Heart left ventricle (tissue), 16 donors: ENCODE measurements at regions not wholly inside any gene's neighbourhood (a gene's known extent, or its start where the extent isn't known, plus 50 kb on each side); places are given as distances from the start of the nearest gene placed in this dataset.
"Not testable (repeated sequence)": the region's sequence is repeated elsewhere in the genome, so short reads cannot be mapped to it uniquely, and the experiment has no call there.

Experiments
- ATAC-seq, 4 donors: fragments of 200-7000 bp; cut with Tn5 transposase; one replicate each; pipeline ENCODE4 v1.9.1; 2020 to 2022; ENCODE audit warnings: moderate library complexity in 4 of 4, mild to moderate bottlenecking in 3 of 4, moderate number of reproducible peaks in 1 of 4
- DNase-seq, 5 donors: peaks; one replicate each; pipeline ENCODE4 v3.0.0-alpha.2; 2020
- H3K27ac ChIP-seq, 12 donors: fragments of 200-600 bp; sonication (generic) in 4 of 12; one replicate each; pipeline versions ENCODE4 v1.5.0 to v1.8.0; 2016 to 2022; ENCODE audit warnings: mild to moderate bottlenecking in 2 of 12
- H3K27me3 ChIP-seq, 9 donors: fragments of 200-600 bp; sonication (generic) in 2 of 9; one replicate each; pipeline versions ENCODE4 v1.5.1 to v1.8.0; 2016 to 2022; ENCODE audit warnings: mild to moderate bottlenecking in 3 of 9
- H3K36me3 ChIP-seq, 9 donors: fragments of 200-600 bp; sonication (generic) in 2 of 9; one replicate each; pipeline versions ENCODE4 v1.5.0 to v1.8.0; 2018 to 2022; ENCODE audit warnings: mild to moderate bottlenecking in 2 of 9
- H3K4me1 ChIP-seq, 12 donors: fragments of 200-600 bp; sonication (generic) in 4 of 12; one replicate each; pipeline versions ENCODE4 v1.5.0 to v1.8.0; 2016 to 2022; ENCODE audit warnings: mild to moderate bottlenecking in 3 of 12
- H3K4me3 ChIP-seq, 12 donors: fragments of 200-600 bp; sonication (generic) in 4 of 12; one replicate each; pipeline versions ENCODE4 v1.5.0 to v1.8.0; 2017 to 2022; ENCODE audit warnings: mild to moderate bottlenecking in 9 of 12, moderate library complexity in 4 of 12
- H3K9me3 ChIP-seq, 12 donors: fragments of 200-600 bp; sonication (generic) in 4 of 12; one replicate each; pipeline versions ENCODE4 v1.5.0 to v1.8.0; 2016 to 2022; ENCODE audit warnings: mild to moderate bottlenecking in 1 of 12
- CTCF ChIP-seq, 12 donors: fragments of 200-600 bp; sonication (generic) in 4 of 12; IDR thresholded peaks; one replicate each; pipeline versions ENCODE4 v1.5.0 to v1.8.0; 2018 to 2022; ENCODE audit warnings: antibody characterized with exemption in 12 of 12, mild to moderate bottlenecking in 5 of 12
- POLR2A ChIP-seq, 2 donors: fragments of 450-650 bp; IDR thresholded peaks; one replicate each; pipeline ENCODE4 v1.6.1; 2017; ENCODE audit warnings: antibody characterized with exemption in 2 of 2, mild to moderate bottlenecking in 2 of 2, moderate library complexity in 2 of 2
- WGBS, 4 donors: extraction: QIAGEN DNeasy Blood & Tissue Kit in 2 of 4; methylation state at CpG; one replicate each; pipeline versions ENCODE4 v1.1.5 to v1.1.7; 2013 to 2018; 5-methylcytosine and 5-hydroxymethylcytosine counted together
- intact Hi-C, 10 donors: fragments of 100-400 bp; cut with DNase I; formaldehyde crosslinking; loops; one replicate each; pipeline versions ENCODE4 v1.11.1 to v1.14.2; 2022
- donor health status: ischemic (EF 13 %, LVEDD 7.1; RV severe dilation, severe dysfunction).
- donor health status: healthy with polysubstance abuse.
- donor health status: DM: no; HTN: yes; CAD: no.
- donor health status: DM: no; HTN: no; CAD: no.
- donor health status: ischemic (EF 25% LVEDD 6.9; RV normal size, moderate dysfunction).
- donor health status: ischemic (EF 25% LVEDD 5.7; RV mildly dilated, moderate dysfunction).
- donor health status: healthy.
- donor health status: DM: yes; HTN: yes; CAD: no.
- donor health status: ischemic (EF 35%, LVEDD 5.7; RV mildly dilated, moderate dysfunction).
- donor health status: nonischemic (EF 11% LVEDD 7.7; RV severe dilation, severe dysfunction).
- donor health status: DM: yes; HTN: yes; CAD: no.
- donor health status: PGD.
- donor health status: ischemic (EF 29% LVEDD 5.4; RV normal size, mild dysfunction).
- donor health status: nonischemic (EF 23%, LVEDD 6.1; RV moderate dilation, normal function).

- TF ChIP-seq CTCF (IDR thresholded peaks at IDR 0.05) (no peak), POLR2A (IDR thresholded peaks at IDR 0.05) (no peak)
- Histone ChIP-seq H3K4me1 (no peaks in the 10 kb centered on the region), H3K4me3 (no peak overlapping the region), H3K27me3 (peaks cover 0 to 7% (median 0%) of the 10 kb centered on the region in 9 donors), H3K36me3 (no peaks in the 10 kb centered on the region), H3K27ac (no peak overlapping the region), H3K9me3 (no peaks in the 10 kb centered on the region)
- intact Hi-C loops, result no loop called here
- ATAC-seq (no peak), DNase-seq (no peak)
- 43 to 48% (median 45%) methylated on average over 2 of the region's 2 CpGs for WGBS, 4 donors
Measured at GRCh38 chr7:153948060-153948459, 104.1 kb upstream of the DPP6 start.

GRCh38 chr7:153951316-153951715 is 100.9 kb upstream of the DPP6 start:
- peaks cover 0 to 7% (median 0%) of the 10 kb centered on the region in 9 donors for H3K27me3 ChIP-seq
- H3K9me3 ChIP-seq, result no peaks in the 10 kb centered on the region
- ATAC-seq (no peak), DNase-seq (no peak)
- no peaks in the 10 kb centered on the region for H3K36me3 ChIP-seq
- no peak overlapping the region for H3K4me3 ChIP-seq
- WGBS, 4 donors, result 50 to 74% (median 64%) methylated on average over 10 of the region's 10 CpGs
- H3K27ac ChIP-seq, result no peak overlapping the region
- intact Hi-C loops, result no loop called here
- no peaks in the 10 kb centered on the region for H3K4me1 ChIP-seq
- TF ChIP-seq CTCF (IDR thresholded peaks at IDR 0.05) (no peak), POLR2A (IDR thresholded peaks at IDR 0.05) (no peak)

GRCh38 chr7:153954477-153954876 is 97.7 kb upstream of the DPP6 start:
- intact Hi-C loops, result no loop called here

GRCh38 chr7:153957677-153958076 is 94.5 kb upstream of the DPP6 start:
- intact Hi-C loops, H3K27me3 ChIP-seq, H3K4me1 ChIP-seq, H3K36me3 ChIP-seq, DNase-seq, H3K4me3 ChIP-seq, H3K9me3 ChIP-seq, H3K27ac ChIP-seq, ATAC-seq: not testable (repeated sequence)
- WGBS, 4 donors, result 78 to 92% (median 82%) methylated on average over 5 of the region's 5 CpGs

More at GRCh38 chr7:153954477-153954876, 97.7 kb upstream of the DPP6 start:
- Histone ChIP-seq H3K9me3 (no peaks in the 10 kb centered on the region), H3K4me3 (no peak overlapping the region), H3K27ac (no peak overlapping the region), H3K27me3 (peaks cover 0 to 7% (median 0%) of the 10 kb centered on the region in 9 donors), H3K4me1 (no peaks in the 10 kb centered on the region), H3K36me3 (no peaks in the 10 kb centered on the region)
- ATAC-seq, result no peak
- WGBS, 4 donors, result 81 to 90% (median 89%) methylated on average over 4 of the region's 4 CpGs
- no peak for DNase-seq
- TF ChIP-seq CTCF (IDR thresholded peaks at IDR 0.05), result no peak
- no peak for TF ChIP-seq POLR2A (IDR thresholded peaks at IDR 0.05)

- H3K4me1 ChIP-seq, H3K9me3 ChIP-seq, intact Hi-C loops, H3K4me3 ChIP-seq, ATAC-seq, H3K36me3 ChIP-seq, H3K27ac ChIP-seq, DNase-seq, H3K27me3 ChIP-seq: not testable (repeated sequence)
- 57 to 83% (median 63%) methylated on average over 2 to 6 of the region's 6 CpGs for WGBS, 4 donors
Measured at GRCh38 chr7:153958381-153958780, 93.8 kb upstream of the DPP6 start.

GRCh38 chr7:153958789-153959188 is 93.4 kb upstream of the DPP6 start:
- H3K27ac ChIP-seq, DNase-seq, H3K36me3 ChIP-seq, ATAC-seq, intact Hi-C loops, H3K9me3 ChIP-seq, H3K4me1 ChIP-seq, H3K27me3 ChIP-seq, H3K4me3 ChIP-seq: not testable (repeated sequence)
- 53 to 69% (median 64%) methylated on average over 4 to 5 of the region's 6 CpGs for WGBS, 4 donors

GRCh38 chr7:153964481-153965112 is 87.6 kb upstream of the DPP6 start:
- H3K27me3 ChIP-seq, H3K9me3 ChIP-seq, H3K27ac ChIP-seq, H3K4me3 ChIP-seq, DNase-seq, ATAC-seq, intact Hi-C loops, H3K36me3 ChIP-seq, H3K4me1 ChIP-seq: not testable (repeated sequence)
- 80 to 86% (median 83%) methylated on average over 6 of the region's 6 CpGs for WGBS, 4 donors

GRCh38 chr7:153969016-153969415 is 83.2 kb upstream of the DPP6 start:
- intact Hi-C loops, DNase-seq, ATAC-seq, H3K9me3 ChIP-seq, H3K4me3 ChIP-seq, H3K27ac ChIP-seq, H3K27me3 ChIP-seq, H3K4me1 ChIP-seq, H3K36me3 ChIP-seq: not testable (repeated sequence)
- 61 to 71% (median 68%) methylated on average over 2 to 4 of the region's 4 CpGs for WGBS, 4 donors
